Activated T-helper 1 cell treated with anti-CD3 and anti-CD28 coated beads, Interleukin-2, amount 50 U/mL, for 16 hours (primary cell): ENCODE measurements at regions not wholly inside any gene's neighbourhood (a gene's known extent, or its start where the extent isn't known, plus 50 kb on each side); places are given as distances from the start of the nearest gene placed in this dataset.
"Not testable (repeated sequence)": the region's sequence is repeated elsewhere in the genome, so short reads cannot be mapped to it uniquely, and the experiment has no call there.

Experiments used
- DNase-seq, 2 donors: peaks; one replicate each; pipeline ENCODE4 v3.0.0-alpha.2; 2020; ENCODE audit warnings: low read depth in 1 of 2, low spot score in 1 of 2

DNA sequence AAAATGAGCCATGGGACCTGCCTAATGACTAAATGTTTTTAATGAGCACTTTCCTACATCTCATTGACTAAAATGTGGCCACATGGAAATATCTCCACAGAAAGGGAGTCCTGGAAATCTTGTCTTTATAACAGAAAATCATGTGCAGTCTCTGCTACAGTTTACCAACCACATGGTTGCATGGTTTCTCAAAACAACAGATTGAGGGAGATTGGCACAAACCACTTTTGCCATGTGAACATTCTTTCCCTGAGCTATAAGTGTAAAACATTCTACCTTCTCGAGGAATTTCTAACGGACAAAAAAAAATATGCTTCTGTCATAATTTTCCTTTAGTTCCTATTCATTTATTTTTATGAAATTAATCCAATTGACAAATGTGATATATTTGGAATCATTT, 218.9 kb upstream of the SLITRK5 start:
- no peak for DNase-seq

DNA sequence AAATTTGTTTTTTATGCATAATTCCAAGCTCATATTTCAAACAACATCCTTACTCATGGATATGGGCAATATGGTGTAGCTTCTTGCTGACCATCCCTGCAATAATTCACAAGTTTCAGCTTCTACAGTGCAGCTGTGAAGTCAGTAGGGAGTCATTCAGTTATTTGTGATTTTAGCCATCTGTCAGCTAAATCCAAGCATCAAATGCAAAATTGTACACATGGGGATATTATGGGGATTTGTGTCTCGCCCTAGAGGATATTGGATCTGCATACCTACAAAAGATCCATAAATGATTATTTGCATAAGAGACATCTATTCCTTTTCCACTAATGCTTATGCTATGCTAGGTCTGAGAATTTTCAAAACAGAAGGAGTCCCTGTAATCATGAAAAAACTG, 217.9 kb upstream of the SLITRK5 start:
- no peak for DNase-seq

DNA sequence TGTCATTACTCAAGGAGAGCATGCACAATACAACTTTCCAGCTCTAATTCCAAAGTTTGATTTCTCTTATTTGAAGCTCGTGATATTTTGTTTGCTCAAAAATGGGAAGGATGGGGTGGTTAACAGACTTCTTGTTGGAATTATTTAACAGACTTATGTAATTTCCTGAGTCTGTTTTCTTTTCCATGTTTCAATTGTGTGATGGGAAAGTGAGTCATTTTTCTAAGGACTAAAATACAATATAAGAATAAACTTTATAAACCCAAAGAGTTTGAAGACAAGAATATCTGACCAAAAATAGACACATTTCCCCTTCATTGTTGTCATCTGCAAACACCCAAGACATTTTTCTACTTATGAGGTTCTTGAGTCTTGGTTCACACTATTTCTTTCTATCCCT, 211.8 kb upstream of the SLITRK5 start:
- DNase-seq: no peak

DNA sequence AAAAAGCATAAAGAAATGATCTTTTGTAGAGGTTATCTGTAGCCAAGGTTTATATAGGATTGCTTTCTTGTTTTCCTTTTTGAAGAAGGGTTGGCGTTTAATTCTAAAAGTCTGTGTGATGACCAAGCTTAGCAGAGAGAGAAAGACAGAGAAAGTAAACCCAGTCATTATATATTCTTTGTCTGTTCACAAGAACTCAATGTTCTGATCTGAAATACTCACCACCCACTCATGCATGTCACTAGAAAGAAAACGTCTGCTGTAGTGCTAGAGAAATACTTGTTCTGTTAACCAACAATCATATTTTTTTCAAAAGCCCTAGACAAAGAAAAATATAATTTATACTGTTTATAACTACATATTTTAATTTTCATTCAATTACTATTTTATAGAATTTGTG, 173.7 kb upstream of the SLITRK5 start:
- DNase-seq: no peak

DNA sequence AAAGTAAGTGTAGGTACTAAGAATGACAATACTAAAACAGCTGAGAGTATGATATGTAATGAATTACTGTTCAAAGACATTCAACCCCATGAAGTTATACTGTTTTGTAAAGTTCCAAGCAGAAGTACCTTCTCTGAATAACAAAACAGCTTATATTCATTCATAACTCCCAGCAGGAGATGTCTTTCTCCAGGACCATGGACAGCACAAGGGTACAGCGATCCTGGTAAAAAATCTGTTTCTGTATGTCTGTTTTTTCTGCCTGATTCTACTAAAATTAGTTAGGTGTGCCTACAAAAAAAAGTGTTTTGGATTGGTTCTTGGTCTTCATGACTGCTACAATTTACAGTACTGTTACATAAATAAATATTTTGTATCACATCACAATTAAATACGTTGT, 172.5 kb upstream of the SLITRK5 start:
- no peak for DNase-seq

DNA sequence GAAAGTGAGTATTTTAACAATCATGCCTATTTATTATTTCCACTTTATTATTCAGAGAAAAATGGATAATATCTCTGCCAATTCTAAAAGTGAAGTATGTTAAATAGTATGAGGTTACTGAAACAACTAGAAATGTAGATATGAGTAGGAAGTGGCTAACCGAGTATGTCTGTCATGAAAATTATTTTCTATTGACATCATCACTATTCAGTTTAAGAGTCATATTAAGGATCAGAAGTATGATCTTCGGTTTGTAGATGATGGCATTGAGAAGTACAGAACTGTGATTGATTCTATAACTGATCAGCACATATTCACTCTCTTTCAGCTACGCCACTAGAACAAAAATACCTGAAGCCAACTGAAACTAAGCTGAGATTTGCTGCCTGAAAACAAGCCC, 146.4 kb upstream of the SLITRK5 start:
- DNase-seq: no peak

DNA sequence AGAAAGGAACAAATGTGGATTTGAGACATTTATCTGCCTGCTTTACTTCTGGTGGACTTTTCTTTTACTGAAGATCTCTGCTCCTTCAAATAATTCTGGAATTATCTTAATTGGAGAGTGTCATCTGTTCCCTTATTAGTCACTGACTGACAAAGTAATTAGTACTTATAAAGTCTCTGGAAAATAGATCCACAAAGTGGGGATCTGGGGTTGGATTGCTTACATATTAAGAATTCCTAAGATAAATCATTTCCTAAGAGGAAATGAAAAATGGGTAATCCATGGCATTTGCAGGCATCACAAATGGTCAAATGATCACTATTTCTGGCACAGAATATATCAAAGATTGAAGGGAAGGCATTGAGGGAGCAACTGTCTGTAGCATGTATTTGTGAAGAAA, 137.4 kb upstream of the SLITRK5 start:
- no peak for DNase-seq

DNA sequence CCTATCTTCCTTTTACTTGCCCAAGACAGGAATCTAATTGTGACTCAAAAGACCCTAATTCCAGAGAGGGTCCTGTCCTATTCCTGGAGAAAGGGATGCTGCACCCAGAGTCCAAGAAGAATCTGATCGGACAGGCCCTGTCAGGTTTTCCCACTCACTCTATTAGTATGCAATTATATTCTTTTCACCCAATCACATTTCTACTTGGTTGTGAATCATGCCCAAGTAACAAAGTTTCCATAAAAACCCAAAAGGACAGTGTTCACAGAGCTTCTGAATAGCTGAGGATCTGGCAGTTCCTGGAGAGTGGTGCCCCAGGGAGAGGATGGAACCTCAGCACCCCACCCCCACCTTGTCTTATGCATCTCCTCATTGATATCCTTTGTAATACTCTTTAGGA, 135.3 kb upstream of the SLITRK5 start:
- DNase-seq: no peak

DNA sequence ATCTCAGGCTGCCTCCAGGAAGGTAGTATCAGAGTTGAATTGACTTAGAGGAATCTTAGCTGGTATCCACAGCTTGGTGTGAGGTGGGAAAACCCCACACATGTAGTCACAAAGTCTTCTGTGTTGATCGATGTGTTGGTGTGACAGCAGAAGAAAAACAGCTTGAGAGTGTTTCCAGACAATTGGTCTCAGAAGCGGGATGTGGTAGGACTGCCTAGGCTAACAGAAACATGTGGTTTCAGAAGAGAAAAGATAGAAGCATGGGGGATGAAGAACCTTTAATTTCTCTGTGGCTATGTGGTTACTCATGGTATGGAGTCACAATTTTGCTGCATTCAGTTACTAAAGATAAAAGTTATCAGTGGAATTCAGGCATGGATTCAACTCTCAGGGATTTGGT, 134.7 kb upstream of the SLITRK5 start:
- DNase-seq: no peak

DNA sequence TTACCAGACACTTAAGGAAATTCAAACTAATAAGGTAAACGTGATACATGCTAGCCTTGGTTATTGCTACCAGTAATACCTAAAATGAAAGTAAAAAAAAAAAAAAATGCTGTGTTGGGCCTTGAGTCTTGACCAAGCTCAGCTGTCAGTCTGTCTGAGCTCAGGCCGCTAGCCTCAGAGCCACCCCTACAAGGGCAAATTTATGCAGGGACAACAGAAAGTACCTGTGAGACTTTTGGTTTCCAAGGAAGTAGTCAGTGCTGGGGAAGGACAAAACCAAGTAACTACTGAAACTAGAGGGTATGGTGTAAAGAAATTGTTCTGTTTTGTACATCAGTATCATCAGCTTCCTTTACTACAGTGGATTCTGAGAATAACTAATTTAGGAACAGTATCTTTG, 134.3 kb upstream of the SLITRK5 start:
- no peak for DNase-seq

DNA sequence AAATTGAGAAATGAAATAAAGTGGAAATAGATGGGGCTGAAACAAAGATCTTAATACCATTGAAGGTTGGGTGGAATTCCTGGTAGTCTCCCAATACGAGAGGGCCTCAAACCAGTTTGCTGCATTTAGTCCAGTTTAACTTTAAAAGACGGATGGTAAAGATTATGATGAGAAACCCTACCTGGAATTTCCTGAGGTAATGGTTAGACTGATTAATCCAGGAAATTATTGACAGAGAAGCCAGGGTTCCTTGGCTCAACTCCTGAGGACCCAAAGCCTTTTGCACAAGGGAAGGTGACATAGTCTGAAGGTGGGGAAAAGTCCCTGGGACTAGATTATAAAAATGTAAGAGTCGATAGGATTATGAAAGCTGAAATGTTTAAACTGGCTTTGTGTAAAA, 133.2 kb upstream of the SLITRK5 start:
- DNase-seq: no peak

DNA sequence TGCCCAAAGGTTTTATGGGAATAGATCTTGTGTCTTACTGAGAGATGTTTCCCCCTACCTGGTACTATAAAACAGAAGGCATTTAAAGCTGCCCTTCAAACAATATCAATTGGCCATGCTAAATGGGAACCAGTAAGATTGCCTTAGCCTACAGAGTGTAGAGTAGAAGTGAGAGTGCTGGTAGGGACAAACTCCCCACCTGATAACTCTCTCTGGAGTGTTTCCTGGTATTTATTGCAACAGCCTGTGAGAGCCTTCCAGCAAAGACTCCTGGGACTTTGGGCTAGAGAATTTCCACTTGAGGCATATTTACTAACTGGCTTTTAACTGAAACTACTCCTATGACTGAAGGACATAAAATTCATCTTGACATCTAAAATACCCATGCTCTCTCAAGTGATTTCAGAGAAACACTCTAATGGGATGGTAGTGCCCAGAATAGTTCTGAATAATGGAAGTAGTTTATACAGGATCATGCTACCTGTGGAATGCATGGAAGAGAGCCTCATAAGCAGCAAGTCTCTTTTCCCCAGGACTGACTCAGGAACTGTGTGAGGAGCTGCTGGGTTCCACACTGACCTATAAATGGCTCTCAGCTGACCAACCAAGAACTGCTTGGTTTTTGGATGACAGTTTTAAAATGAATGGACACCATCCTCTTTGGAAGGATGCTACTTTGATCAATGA, 132.7 kb upstream of the SLITRK5 start:
- no peak for DNase-seq

DNA sequence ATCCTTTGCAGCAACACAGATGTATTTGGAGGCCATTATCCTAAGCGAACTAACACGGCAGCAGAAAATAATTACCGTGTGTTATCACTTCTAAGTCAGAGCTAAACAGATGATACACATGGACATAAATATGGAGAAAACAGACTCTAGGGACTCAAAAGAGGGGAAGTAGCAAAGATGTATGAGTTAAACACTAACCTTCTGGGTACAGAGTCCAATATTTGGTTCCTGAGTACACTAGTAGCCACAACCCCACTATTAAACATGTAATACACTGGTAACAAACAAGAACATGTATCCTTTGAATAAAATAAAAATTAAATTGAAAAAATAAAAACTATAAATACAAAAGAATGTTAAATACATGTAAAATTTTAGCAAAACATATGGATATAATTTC, 118.0 kb upstream of the SLITRK5 start:
- DNase-seq: no peak

DNA sequence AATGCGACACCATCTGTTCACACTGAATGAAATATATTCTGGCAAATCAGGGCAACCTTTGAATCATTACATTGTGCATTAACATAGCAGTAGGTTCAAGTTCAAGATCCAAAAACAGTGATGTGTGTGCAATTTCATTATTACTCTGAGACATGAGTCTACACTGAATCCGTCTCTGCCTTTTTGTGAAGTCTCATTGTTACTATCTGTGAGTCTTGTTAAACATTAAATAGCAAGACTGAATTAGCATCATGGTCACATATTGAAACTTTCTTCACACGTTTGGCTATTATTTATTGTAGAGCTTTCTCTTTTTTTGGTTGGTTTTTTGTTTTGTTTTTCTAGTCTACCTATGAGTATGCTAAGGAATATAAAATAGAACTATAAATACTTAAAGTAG, 117.1 kb upstream of the SLITRK5 start:
- DNase-seq: no peak

DNA sequence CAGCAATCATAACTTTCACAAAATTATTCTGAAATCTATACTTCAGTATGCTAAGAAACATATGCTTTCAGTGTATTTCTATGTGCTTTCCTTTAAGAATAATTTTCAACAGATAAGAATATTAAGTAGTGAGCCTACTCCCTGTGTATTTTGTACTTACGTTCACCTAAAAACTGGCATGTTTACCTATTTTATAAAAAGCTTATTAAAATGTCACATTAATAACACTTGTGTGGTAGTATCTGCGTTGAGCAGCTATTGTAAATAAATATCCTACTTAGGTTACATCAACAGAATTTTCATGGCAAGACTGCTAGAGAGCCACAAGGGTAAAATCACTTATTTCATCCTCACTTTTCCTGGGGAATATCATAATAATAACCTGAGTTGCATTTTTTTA, 113.4 kb upstream of the SLITRK5 start:
- DNase-seq: no peak

DNA sequence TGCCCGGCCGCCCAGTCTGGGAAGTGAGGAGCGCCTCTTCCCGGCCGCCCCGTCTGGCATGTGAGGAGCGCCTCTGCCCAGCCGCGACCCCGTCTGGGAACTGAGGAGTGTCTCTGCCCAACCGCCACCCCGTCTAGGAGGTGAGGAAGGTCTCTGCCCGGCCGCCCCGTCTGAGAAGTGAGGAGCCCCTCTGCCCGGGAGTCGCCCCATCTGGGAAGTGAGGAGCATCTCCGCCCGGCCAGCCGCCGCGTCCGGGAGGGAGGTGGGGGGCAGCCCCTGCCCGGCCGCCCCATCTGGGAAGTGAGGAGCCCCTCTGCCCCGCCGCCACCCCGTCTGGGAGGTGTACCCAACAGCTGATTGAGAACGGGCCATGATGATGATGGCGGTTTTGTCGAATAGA, 109.6 kb upstream of the SLITRK5 start:
- peak in 1 of 2 donors; percentile 0 for DNase-seq

DNA sequence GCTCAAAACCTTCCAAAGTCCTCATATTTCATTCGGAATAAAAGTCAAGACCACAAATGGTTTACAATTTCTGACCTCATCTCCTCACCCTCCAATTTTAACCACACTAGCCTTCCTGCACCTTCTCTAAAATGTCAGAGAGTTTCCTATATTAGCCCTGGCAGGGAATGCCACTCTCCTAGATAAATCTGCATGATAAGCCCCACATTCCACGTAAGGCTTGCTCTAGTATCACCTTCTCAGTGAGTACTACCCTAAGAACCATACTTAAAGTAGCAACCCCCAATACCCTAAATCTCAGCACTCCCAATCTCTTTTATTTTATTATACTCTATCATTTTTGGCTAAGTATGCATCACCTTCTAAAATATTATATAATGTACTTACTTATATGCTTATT, 100.5 kb upstream of the SLITRK5 start:
- no peak for DNase-seq

DNA sequence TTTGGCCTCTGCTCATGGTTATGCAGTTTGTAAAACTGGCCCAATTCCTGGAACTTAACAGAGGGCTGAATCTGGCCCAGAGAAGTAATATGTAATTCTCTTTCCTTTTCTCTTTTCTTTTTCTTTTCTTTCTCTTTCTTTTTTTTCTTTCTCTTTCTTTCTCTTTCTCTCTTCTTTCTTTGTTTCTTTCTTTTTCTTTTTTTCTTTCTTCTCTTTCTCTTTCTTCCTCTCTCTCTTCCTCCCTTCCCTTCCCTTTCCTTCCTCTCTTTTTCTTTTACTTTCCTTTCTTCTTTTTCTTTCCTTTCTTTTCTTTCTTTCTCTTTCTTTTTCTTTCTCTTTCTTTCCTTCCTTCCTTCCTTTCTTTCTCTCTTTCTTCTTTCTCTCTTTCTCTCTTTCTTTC, 88.8 kb upstream of the SLITRK5 start:
- DNase-seq: no peak

DNA sequence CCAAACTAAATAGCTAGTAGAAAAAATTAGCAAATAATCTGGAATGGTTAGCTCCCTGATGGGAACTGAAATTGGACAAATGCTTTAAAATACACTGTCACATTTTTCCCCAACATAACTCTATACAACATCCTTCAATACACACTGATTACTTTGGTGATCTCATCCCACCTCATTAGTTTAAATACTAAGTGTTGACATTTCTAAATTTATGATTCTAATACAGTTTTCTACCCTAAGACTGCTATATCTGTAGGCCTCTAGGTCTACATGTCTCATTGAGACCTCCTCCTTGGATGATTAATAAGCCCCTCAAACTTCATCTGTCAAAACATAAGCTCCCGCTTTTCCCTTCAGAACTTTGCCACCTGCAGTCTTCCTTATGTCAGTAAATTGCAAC, 80.7 kb upstream of the SLITRK5 start:
- DNase-seq: no peak

DNA sequence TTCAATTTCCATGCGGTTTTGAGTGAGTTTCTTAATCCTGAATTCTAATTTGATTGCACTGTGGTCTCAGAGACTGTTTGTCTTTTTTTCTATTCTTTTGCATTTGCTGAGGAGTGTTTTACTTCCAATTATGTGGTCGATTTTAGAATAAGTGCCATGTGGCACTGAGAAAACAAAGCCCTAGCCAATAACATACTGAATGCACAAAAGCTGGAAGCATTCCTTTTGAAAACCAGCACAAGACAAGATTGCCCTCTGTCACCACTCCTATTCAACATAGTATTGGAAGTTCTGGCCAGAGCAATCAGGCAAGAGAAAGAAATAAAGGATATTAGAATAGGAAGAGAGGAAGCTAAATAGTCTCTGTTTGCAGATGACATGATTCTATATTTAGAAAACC, 66.7 kb upstream of the SLITRK5 start:
- DNase-seq: not testable (repeated sequence)

DNA sequence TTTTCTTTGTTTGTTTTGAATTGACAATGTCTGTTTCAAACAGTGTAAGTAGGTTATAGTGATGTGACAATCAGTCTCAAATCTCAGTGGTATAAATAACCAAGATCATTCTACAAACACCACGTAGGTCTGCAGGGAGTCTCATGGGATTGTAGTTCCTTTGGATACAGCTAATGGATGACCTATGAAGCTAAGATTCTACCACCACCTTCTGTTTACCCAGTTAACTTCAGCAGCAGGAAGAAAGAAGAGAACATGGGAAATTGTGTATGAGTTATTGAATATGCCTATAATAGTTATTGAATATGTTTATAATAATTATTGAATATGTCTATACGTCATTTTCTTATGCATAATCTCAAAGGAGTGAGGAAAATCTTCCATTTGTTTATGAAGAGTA, 63.9 kb upstream of the SLITRK5 start:
- DNase-seq: no peak

DNA sequence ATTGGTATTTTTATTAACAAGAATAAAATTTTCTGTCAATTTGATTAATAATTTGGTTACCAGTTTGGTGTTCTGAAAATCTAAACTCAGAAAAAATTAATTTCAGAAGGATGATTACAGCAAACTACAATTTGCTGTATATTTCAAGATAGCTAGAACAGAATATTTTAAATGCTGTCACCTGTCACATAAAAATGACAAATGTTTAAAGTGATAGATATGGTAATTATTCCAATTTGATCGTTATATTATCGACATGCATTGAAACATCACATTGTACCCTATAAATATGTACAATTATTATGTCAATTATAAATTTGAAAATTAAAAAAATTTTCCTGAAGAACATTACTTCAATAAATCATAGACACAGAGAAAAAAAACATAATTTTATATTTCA, 56.9 kb upstream of the SLITRK5 start:
- DNase-seq: no peak
